ENCODE measurements at regions not wholly inside any gene's neighbourhood (a gene's known extent, or its start where the extent isn't known, plus 50 kb on each side); places are given as distances from the start of the nearest gene placed in this dataset.

GRCh38 chr10:3451516-3452172 lies 279.1 kb upstream of the PITRM1 start:
- DNase-seq: no peak

GRCh38 chr10:3446221-3446620 lies 273.6 kb upstream of the PITRM1 start:
- DNase-seq: no peak

- DNase-seq: no peak
Measured at GRCh38 chr10:3445648-3446047, 273.1 kb upstream of the PITRM1 start.

GRCh38 chr10:3442451-3442990 lies 269.9 kb upstream of the PITRM1 start:
- no peak for DNase-seq

GRCh38 chr10:3439183-3439582 lies 266.6 kb upstream of the PITRM1 start:
- no peak for DNase-seq

- DNase-seq: no peak
Measured at GRCh38 chr10:3438606-3439005, 266.0 kb upstream of the PITRM1 start.

GRCh38 chr10:3435671-3436070 lies 263.1 kb upstream of the PITRM1 start:
- no peak for DNase-seq

- DNase-seq: no peak
Measured at GRCh38 chr10:3433988-3434387, 261.4 kb upstream of the PITRM1 start.

GRCh38 chr10:3433131-3433530 lies 260.5 kb upstream of the PITRM1 start:
- DNase-seq: no peak

GRCh38 chr10:3432081-3432825 lies 259.7 kb upstream of the PITRM1 start:
- no peak for DNase-seq

GRCh38 chr10:3430501-3430900 lies 257.9 kb upstream of the PITRM1 start:
- DNase-seq: no peak

GRCh38 chr10:3429676-3430075 lies 257.1 kb upstream of the PITRM1 start:
- DNase-seq: no peak

- no peak for DNase-seq
Measured at GRCh38 chr10:3428826-3429225, 256.2 kb upstream of the PITRM1 start.

- DNase-seq: no peak
Measured at GRCh38 chr10:3427950-3428354, 255.4 kb upstream of the PITRM1 start.

GRCh38 chr10:3427347-3427746 lies 254.8 kb upstream of the PITRM1 start:
- DNase-seq: no peak

- no peak for DNase-seq
Measured at GRCh38 chr10:3426190-3426845, 253.7 kb upstream of the PITRM1 start.

GRCh38 chr10:3425716-3426115 lies 253.1 kb upstream of the PITRM1 start:
- no peak for DNase-seq

GRCh38 chr10:3425261-3425660 lies 252.7 kb upstream of the PITRM1 start:
- DNase-seq: no peak

- no peak for DNase-seq
Measured at GRCh38 chr10:3424111-3424851, 251.7 kb upstream of the PITRM1 start.

GRCh38 chr10:3423384-3423783 lies 250.8 kb upstream of the PITRM1 start:
- no peak for DNase-seq

- no peak for DNase-seq
Measured at GRCh38 chr10:3422282-3422681, 249.7 kb upstream of the PITRM1 start.

GRCh38 chr10:3421537-3422257 lies 249.1 kb upstream of the PITRM1 start:
- no peak for DNase-seq
